Lower lobe of right lung (tissue), 2 donors: ENCODE measurements at regions not wholly inside any gene's neighbourhood (a gene's known extent, or its start where the extent isn't known, plus 50 kb on each side); places are given as distances from the start of the nearest gene placed in this dataset.

Source experiments
- ATAC-seq, 2 donors: fragments of 200-7000 bp; cut with Tn5 transposase; one replicate each; pipeline ENCODE4 v1.9.1; 2020 to 2022; ENCODE audit warnings: mild to moderate bottlenecking in 2 of 2, moderate library complexity in 2 of 2
- DNase-seq: peaks from one replicate; pipeline ENCODE4 v3.0.0-alpha.2; 2020
- H3K27ac ChIP-seq: fragments of 200-600 bp; one replicate; pipeline ENCODE4 v1.8.0; 2022
- H3K27me3 ChIP-seq: fragments of 200-600 bp; one replicate; pipeline ENCODE4 v1.8.0; 2022; ENCODE audit warnings: low read depth
- H3K36me3 ChIP-seq: fragments of 200-600 bp; one replicate; pipeline ENCODE4 v1.8.0; 2022; ENCODE audit warnings: mild to moderate bottlenecking
- H3K4me1 ChIP-seq: fragments of 200-600 bp; one replicate; pipeline ENCODE4 v1.8.0; 2022
- H3K4me3 ChIP-seq: fragments of 200-600 bp; one replicate; pipeline ENCODE4 v1.8.0; 2022; ENCODE audit warnings: mild to moderate bottlenecking
- H3K9me3 ChIP-seq: fragments of 200-600 bp; one replicate; pipeline ENCODE4 v1.8.0; 2022
- CTCF ChIP-seq: fragments of 200-600 bp; IDR thresholded peaks from one replicate; pipeline ENCODE4 v1.8.0; 2022; ENCODE audit warnings: antibody characterized with exemption, mild to moderate bottlenecking
- intact Hi-C: fragments of 100-400 bp; cut with DNase I; formaldehyde crosslinking; loops from one replicate; pipeline ENCODE4 v1.11.0; 2022
- donor health status: DM: no; HTN: yes; CAD: no; lungs with severe emphysema.

DNA sequence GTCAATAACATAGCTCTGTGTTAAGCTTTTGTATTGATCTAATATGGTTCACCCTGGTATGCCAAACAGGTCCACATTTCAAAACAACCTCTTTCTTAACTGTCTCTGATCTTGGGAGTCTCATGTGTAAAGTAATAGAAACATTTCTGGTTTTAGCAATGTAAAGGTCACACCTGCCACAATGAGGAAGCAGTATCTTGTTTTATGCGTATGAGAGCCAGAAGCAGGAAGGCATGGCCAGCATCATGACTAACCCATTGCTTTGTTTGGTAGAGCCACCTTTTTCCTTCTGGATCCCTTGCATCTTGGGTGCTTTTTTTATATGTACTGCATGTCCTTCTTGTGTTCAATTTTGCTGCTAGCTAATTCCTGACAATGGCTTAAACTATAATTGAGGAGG is 411.3 kb upstream of the SEMA3C start:
- intact Hi-C loops = no loop called here
- Histone ChIP-seq H3K36me3 (no peaks in the 10 kb centered on the region), H3K27ac (no peak overlapping the region), H3K27me3 (no peaks in the 10 kb centered on the region), H3K9me3 (no peaks in the 10 kb centered on the region), H3K4me3 (no peak overlapping the region), H3K4me1 (no peaks in the 10 kb centered on the region)
- no peak for DNase-seq
- no peak for TF ChIP-seq CTCF
- no peak for ATAC-seq

DNA sequence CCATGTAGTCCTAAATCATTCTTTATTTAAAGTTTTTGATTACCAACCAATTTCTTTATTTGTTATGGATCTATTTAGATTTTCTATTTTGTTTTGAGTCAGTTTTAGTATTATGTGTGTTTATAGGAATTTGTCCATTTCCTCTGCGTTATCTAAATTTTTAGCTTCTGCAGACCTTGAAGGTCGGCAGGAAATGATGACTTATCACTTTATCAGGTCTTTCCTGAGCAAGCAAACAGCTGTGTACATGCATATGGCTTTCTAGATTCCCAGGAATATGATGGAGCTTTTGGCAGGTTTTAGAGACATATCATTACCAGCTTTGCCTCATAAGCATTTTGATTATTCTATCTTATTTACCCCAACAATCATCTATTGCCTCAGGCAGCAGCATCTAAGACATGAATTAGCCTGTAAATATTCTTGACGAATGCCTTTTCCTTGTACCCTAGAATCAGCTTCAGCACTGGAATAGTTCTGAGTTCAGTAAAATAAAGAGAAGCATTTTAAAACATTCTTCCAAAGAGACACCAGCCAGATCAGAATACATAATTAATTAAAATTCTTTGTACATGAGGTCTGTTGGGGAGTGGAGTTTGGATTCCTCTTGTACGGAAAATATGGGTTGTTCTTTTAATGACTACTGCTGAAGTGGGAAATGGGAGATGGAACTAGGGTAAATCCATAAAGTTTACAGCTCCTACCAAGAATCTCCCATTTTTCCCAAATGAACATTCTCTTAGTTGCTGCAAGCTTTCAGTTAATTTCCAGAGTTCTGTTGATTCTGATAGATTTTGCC is 408.8 kb upstream of the SEMA3C start:
- no peak overlapping the region for H3K27ac ChIP-seq
- H3K4me3 ChIP-seq = no peak overlapping the region
- H3K27me3 ChIP-seq = no peaks in the 10 kb centered on the region
- no peaks in the 10 kb centered on the region for H3K9me3 ChIP-seq
- H3K36me3 ChIP-seq = no peaks in the 10 kb centered on the region
- no peaks in the 10 kb centered on the region for H3K4me1 ChIP-seq
- ATAC-seq (no peak), DNase-seq (no peak)
- TF ChIP-seq CTCF = no peak
- intact Hi-C loops = no loop called here

DNA sequence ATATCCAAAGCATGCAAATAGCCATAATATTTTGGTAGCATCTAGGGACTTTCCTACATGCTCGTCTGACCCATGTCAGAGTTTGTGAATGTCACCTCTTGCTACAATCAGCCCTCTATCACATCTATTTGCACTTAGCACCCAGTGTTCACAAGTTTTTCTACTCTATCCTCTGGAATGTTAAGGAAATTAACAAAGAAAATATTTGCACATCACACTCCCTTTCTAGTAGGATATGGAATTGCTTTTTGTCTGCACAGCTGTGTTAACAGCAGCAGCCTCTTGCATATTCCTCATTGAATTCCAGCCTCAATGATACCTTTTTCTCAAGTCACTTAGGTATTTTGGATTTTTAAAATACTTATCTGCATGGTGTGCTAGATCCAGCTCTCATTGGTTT is 403.1 kb upstream of the SEMA3C start:
- DNase-seq = no peak
- no peak for TF ChIP-seq CTCF
- no peak for ATAC-seq
- Histone ChIP-seq H3K27ac (no peak overlapping the region), H3K36me3 (no peaks in the 10 kb centered on the region), H3K27me3 (no peaks in the 10 kb centered on the region), H3K4me1 (no peaks in the 10 kb centered on the region), H3K4me3 (no peak overlapping the region), H3K9me3 (no peaks in the 10 kb centered on the region)
- intact Hi-C loops = no loop called here

DNA sequence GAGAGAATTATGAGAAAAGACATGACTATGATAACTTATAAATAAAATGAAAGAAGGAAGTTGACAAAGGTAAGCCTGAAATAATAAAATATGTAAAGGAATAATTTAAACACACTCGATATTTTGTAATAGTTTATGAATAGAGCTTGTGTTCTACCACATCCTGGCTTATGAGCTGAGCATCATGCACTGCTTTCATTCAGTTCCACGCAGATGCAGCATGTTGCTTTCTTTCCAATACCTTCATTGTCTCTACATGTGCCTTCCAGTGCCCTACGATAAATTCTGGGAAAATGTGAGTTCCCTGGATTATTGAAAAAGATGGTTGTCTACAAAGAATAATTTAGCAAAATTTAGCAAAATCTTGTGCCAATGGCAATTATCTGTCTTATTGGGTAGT is 398.9 kb upstream of the SEMA3C start:
- Histone ChIP-seq H3K27me3 (no peaks in the 10 kb centered on the region), H3K4me1 (no peaks in the 10 kb centered on the region), H3K27ac (no peak overlapping the region), H3K4me3 (no peak overlapping the region), H3K36me3 (no peaks in the 10 kb centered on the region), H3K9me3 (no peaks in the 10 kb centered on the region)
- intact Hi-C loops = no loop called here
- ATAC-seq (no peak), DNase-seq (no peak)
- TF ChIP-seq CTCF = no peak

GRCh38 chr7:81308643-81309322 is 389.9 kb upstream of the SEMA3C start:
- Histone ChIP-seq H3K4me1 (no peaks in the 10 kb centered on the region), H3K27me3 (no peaks in the 10 kb centered on the region), H3K27ac (no peak overlapping the region), H3K9me3 (no peaks in the 10 kb centered on the region), H3K4me3 (no peak overlapping the region), H3K36me3 (no peaks in the 10 kb centered on the region)
- no peak for TF ChIP-seq CTCF
- ATAC-seq = no peak
- intact Hi-C loops = no loop called here
- no peak for DNase-seq
